Ishikawa (cell line): ENCODE measurements at regions not wholly inside any gene's neighbourhood (a gene's known extent, or its start where the extent isn't known, plus 50 kb on each side); places are given as distances from the start of the nearest gene placed in this dataset.

Experiments used
- CEBPB ChIP-seq: IDR thresholded peaks from 2 replicates; pipeline ENCODE4 v1.6.1; 2012
- CREB1 ChIP-seq: IDR thresholded peaks from 2 replicates; pipeline ENCODE4 v1.6.1; 2012; ENCODE audit warnings: low read depth
- EGR1 ChIP-seq: IDR thresholded peaks from 2 replicates; pipeline ENCODE4 v1.6.1; 2012
- EP300 ChIP-seq: IDR thresholded peaks from 2 replicates; pipeline ENCODE4 v1.6.1; 2012; ENCODE audit warnings: borderline replicate concordance
- FOXM1 ChIP-seq: IDR thresholded peaks from 2 replicates; pipeline ENCODE4 v1.6.1; 2012; ENCODE audit warnings: low read depth, borderline replicate concordance
- NFIC ChIP-seq: IDR thresholded peaks from 2 replicates; pipeline ENCODE4 v1.6.1; 2012
- RAD21 ChIP-seq: IDR thresholded peaks from 2 replicates; pipeline ENCODE4 v1.6.1; 2012; ENCODE audit warnings: low read depth
- TAF1 ChIP-seq: IDR thresholded peaks from 2 replicates; pipeline ENCODE4 v1.6.1; 2012; ENCODE audit warnings: low read depth, mild to moderate bottlenecking
- TCF12 ChIP-seq: IDR thresholded peaks from 2 replicates; pipeline ENCODE4 v1.6.1; 2012; ENCODE audit warnings: low read depth
- TEAD4 ChIP-seq: IDR thresholded peaks from 2 replicates; pipeline ENCODE4 v1.6.1; 2012
- USF1 ChIP-seq: IDR thresholded peaks from 2 replicates; pipeline ENCODE4 v1.6.1; 2012
- YY1 ChIP-seq: IDR thresholded peaks from 2 replicates; pipeline ENCODE4 v1.6.1; 2012; ENCODE audit warnings: low read depth
- ZBTB7A ChIP-seq: IDR thresholded peaks from 2 replicates; pipeline ENCODE4 v1.6.1; 2012; ENCODE audit warnings: low read depth
- TF ChIP-seq, protein P1 (sequence below): IDR thresholded peaks from 2 replicates; pipeline ENCODE4 v1.6.1; 2012; ENCODE audit warnings: low read depth, mild to moderate bottlenecking
- TF ChIP-seq, protein P2 (sequence below): IDR thresholded peaks from 2 replicates; pipeline ENCODE4 v1.6.1; 2012

GRCh38 chrX:124842205-124842604 is 477.5 kb upstream of the TEX13C start:
- TF ChIP-seq ZBTB7A (no peak), RAD21 (no peak), TEAD4 (no peak), CEBPB (no peak), NFIC (no peak), EP300 (no peak), TCF12 (no peak), EGR1 (no peak), YY1 (no peak), TAF1 (no peak), FOXM1 (no peak)
- TF ChIP-seq, protein P1, sequence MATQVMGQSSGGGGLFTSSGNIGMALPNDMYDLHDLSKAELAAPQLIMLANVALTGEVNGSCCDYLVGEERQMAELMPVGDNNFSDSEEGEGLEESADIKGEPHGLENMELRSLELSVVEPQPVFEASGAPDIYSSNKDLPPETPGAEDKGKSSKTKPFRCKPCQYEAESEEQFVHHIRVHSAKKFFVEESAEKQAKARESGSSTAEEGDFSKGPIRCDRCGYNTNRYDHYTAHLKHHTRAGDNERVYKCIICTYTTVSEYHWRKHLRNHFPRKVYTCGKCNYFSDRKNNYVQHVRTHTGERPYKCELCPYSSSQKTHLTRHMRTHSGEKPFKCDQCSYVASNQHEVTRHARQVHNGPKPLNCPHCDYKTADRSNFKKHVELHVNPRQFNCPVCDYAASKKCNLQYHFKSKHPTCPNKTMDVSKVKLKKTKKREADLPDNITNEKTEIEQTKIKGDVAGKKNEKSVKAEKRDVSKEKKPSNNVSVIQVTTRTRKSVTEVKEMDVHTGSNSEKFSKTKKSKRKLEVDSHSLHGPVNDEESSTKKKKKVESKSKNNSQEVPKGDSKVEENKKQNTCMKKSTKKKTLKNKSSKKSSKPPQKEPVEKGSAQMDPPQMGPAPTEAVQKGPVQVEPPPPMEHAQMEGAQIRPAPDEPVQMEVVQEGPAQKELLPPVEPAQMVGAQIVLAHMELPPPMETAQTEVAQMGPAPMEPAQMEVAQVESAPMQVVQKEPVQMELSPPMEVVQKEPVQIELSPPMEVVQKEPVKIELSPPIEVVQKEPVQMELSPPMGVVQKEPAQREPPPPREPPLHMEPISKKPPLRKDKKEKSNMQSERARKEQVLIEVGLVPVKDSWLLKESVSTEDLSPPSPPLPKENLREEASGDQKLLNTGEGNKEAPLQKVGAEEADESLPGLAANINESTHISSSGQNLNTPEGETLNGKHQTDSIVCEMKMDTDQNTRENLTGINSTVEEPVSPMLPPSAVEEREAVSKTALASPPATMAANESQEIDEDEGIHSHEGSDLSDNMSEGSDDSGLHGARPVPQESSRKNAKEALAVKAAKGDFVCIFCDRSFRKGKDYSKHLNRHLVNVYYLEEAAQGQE, result no peak

DNA sequence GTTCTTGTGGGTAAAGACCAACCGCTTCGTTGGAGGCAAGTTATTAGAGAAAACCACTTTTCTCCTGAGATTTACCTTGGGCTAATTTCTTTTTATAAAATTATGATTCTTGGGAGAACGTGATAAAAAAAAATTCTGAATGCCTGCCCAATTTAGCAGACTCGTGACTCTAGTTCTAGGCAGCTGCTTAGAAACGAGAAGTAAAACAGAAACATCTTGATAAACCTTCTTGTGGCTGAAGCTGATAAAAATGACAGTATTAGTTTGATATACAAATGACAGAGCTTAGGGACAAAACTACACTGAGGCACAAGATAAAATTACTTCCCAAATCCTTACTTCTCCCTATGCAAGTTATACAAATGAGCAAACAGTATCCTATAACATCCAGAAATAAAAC is 458.9 kb upstream of the TEX13C start:
- no peak for TF ChIP-seq ZBTB7A
- no peak for TF ChIP-seq TAF1
- TF ChIP-seq YY1, result no peak
- TF ChIP-seq FOXM1, result no peak
- no peak for TF ChIP-seq TCF12
- TF ChIP-seq CEBPB, result no peak
- no peak for TF ChIP-seq CREB1
- TF ChIP-seq TEAD4, result no peak
- TF ChIP-seq, protein P2, sequence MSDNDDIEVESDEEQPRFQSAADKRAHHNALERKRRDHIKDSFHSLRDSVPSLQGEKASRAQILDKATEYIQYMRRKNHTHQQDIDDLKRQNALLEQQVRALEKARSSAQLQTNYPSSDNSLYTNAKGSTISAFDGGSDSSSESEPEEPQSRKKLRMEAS, result no peak
- no peak for TF ChIP-seq EGR1
- TF ChIP-seq NFIC, result no peak
- TF ChIP-seq USF1, result no peak
- TF ChIP-seq, protein P1, result no peak
- TF ChIP-seq EP300, result no peak
- TF ChIP-seq RAD21, result no peak

GRCh38 chrX:124862301-124862700 is 457.4 kb upstream of the TEX13C start:
- TF ChIP-seq CEBPB (no peak), CREB1 (no peak), NFIC (no peak), YY1 (no peak), TCF12 (no peak), EGR1 (no peak), ZBTB7A (no peak), FOXM1 (no peak), EP300 (no peak), RAD21 (no peak), TEAD4 (no peak), USF1 (no peak), TAF1 (no peak)
- TF ChIP-seq, protein P1, result no peak
- TF ChIP-seq, protein P2, result no peak

DNA sequence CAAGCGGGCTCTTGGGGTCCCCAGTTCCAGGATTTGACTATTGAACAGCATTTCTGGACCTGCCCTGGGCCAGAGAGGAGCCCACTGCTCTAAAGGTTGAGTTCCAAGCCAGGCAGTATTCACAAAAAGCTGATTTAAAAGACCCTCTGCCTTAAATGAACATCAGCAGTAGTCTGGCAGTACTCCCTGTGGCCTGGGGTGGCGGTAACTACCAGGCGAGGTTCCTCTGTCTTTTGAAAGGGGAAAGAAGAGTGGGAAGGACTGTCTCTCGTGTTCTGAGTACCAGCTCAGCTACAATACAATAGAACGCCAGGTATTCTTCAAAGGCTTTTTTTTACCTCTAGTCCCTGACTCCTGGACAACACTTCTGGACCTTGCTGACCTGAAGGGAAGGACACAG is 456.4 kb upstream of the TEX13C start:
- TF ChIP-seq, protein P1, result no peak
- TF ChIP-seq ZBTB7A (no peak), NFIC (no peak), TAF1 (no peak), TCF12 (no peak), USF1 (no peak), FOXM1 (no peak), YY1 (no peak), TEAD4 (no peak), EGR1 (no peak), EP300 (no peak), RAD21 (no peak), CREB1 (no peak), CEBPB (no peak)
- TF ChIP-seq, protein P2, result no peak
